ENCODE measurements at regions not wholly inside any gene's neighbourhood (a gene's known extent, or its start where the extent isn't known, plus 50 kb on each side); places are given as distances from the start of the nearest gene placed in this dataset.

- peaks cover 46% of the 10 kb centered on the region for H3K36me3 Mint-ChIP-seq
- peaks cover 21% of the 10 kb centered on the region for H3K4me1 Mint-ChIP-seq
- no peaks in the 10 kb centered on the region for H3K9me3 Mint-ChIP-seq
- H3K27me3 Mint-ChIP-seq, result no peaks in the 10 kb centered on the region
- DNase-seq, result peak; percentile 80
- no peak overlapping the region for H3K27ac Mint-ChIP-seq
- CTCF ChIA-PET, result no interaction called here
- no peak overlapping the region for H3K4me3 Mint-ChIP-seq
Measured at GRCh38 chr13:73708393-73708985, 425.7 kb downstream of the KLF12 start.

GRCh38 chr13:73704587-73704986, 429.6 kb downstream of the KLF12 start:
- Mint-ChIP-seq H3K27me3 (no peaks in the 10 kb centered on the region), H3K36me3 (peaks cover 24% of the 10 kb centered on the region), H3K27ac (no peak overlapping the region), H3K9me3 (peaks cover under 1% of the 10 kb centered on the region), H3K4me3 (no peak overlapping the region), H3K4me1 (peaks cover 42% of the 10 kb centered on the region)
- CTCF ChIA-PET, result interaction anchor here (1.9 kb wide), 1 partner anchor 475 kb away, joined by 6 read pairs; no protein-coding TSS in a partner anchor
- DNase-seq, result no peak

GRCh38 chr13:73703606-73704005, 430.6 kb downstream of the KLF12 start:
- DNase-seq, result no peak
- Mint-ChIP-seq H3K27me3 (no peaks in the 10 kb centered on the region), H3K4me3 (no peak overlapping the region), H3K27ac (peak overlapping the region; percentile 64), H3K36me3 (peaks cover 26% of the 10 kb centered on the region), H3K9me3 (peaks cover 3% of the 10 kb centered on the region), H3K4me1 (peaks cover 47% of the 10 kb centered on the region)
- CTCF ChIA-PET, result interaction anchor here (1.9 kb wide), 1 partner anchor 474 kb away, joined by 6 read pairs; no protein-coding TSS in a partner anchor

- Mint-ChIP-seq H3K36me3 (peaks cover 28% of the 10 kb centered on the region), H3K4me3 (peak overlapping the region; percentile 69), H3K4me1 (peaks cover 55% of the 10 kb centered on the region), H3K27me3 (no peaks in the 10 kb centered on the region), H3K27ac (peak overlapping the region; percentile 98), H3K9me3 (peaks cover 4% of the 10 kb centered on the region)
- peak; percentile 70 for DNase-seq
- CTCF ChIA-PET, result interaction anchor here (1.2 to 1.9 kb wide), 2 partner anchors 9 to 473 kb away, joined by 5 to 6 read pairs; no protein-coding TSS in a partner anchor
Measured at GRCh38 chr13:73702419-73703071, 431.7 kb downstream of the KLF12 start.

- CTCF ChIA-PET, result no interaction called here
- H3K27me3 Mint-ChIP-seq, result no peaks in the 10 kb centered on the region
- peak overlapping the region; percentile 98 for H3K27ac Mint-ChIP-seq
- H3K4me1 Mint-ChIP-seq, result peaks cover 59% of the 10 kb centered on the region
- peaks cover 4% of the 10 kb centered on the region for H3K9me3 Mint-ChIP-seq
- no peak for DNase-seq
- H3K36me3 Mint-ChIP-seq, result peaks cover 36% of the 10 kb centered on the region
- no peak overlapping the region for H3K4me3 Mint-ChIP-seq
Measured at GRCh38 chr13:73701160-73701559, 433.0 kb downstream of the KLF12 start.

GRCh38 chr13:73698859-73699258, 435.3 kb downstream of the KLF12 start:
- peaks cover 4% of the 10 kb centered on the region for H3K9me3 Mint-ChIP-seq
- DNase-seq, result no peak
- CTCF ChIA-PET, result no interaction called here
- peaks cover 51% of the 10 kb centered on the region for H3K36me3 Mint-ChIP-seq
- H3K27ac Mint-ChIP-seq, result peak overlapping the region; percentile 3
- H3K4me1 Mint-ChIP-seq, result peaks cover 51% of the 10 kb centered on the region
- H3K4me3 Mint-ChIP-seq, result no peak overlapping the region
- H3K27me3 Mint-ChIP-seq, result no peaks in the 10 kb centered on the region

- CTCF ChIA-PET, result interaction anchor here (1.0 kb wide), 1 partner anchor 10 kb away, joined by 3 read pairs; no protein-coding TSS in a partner anchor
- H3K36me3 Mint-ChIP-seq, result peaks cover 60% of the 10 kb centered on the region
- H3K9me3 Mint-ChIP-seq, result peaks cover 4% of the 10 kb centered on the region
- DNase-seq, result no peak
- H3K4me1 Mint-ChIP-seq, result peaks cover 35% of the 10 kb centered on the region
- no peak overlapping the region for H3K27ac Mint-ChIP-seq
- H3K4me3 Mint-ChIP-seq, result no peak overlapping the region
- H3K27me3 Mint-ChIP-seq, result no peaks in the 10 kb centered on the region
Measured at GRCh38 chr13:73697166-73697565, 437.0 kb downstream of the KLF12 start.

GRCh38 chr13:73696713-73697112, 437.5 kb downstream of the KLF12 start:
- CTCF ChIA-PET, result no interaction called here
- Mint-ChIP-seq H3K4me1 (peaks cover 30% of the 10 kb centered on the region), H3K9me3 (peaks cover 4% of the 10 kb centered on the region), H3K36me3 (peaks cover 64% of the 10 kb centered on the region), H3K27ac (no peak overlapping the region), H3K4me3 (no peak overlapping the region), H3K27me3 (no peaks in the 10 kb centered on the region)
- DNase-seq, result no peak

GRCh38 chr13:73696271-73696670, 437.9 kb downstream of the KLF12 start:
- no peak for DNase-seq
- Mint-ChIP-seq H3K4me1 (peaks cover 28% of the 10 kb centered on the region), H3K27me3 (no peaks in the 10 kb centered on the region), H3K9me3 (peaks cover 4% of the 10 kb centered on the region), H3K27ac (no peak overlapping the region), H3K4me3 (no peak overlapping the region), H3K36me3 (peaks cover 64% of the 10 kb centered on the region)
- CTCF ChIA-PET, result no interaction called here

GRCh38 chr13:73695325-73695724, 438.9 kb downstream of the KLF12 start:
- peaks cover 68% of the 10 kb centered on the region for H3K36me3 Mint-ChIP-seq
- H3K9me3 Mint-ChIP-seq, result peaks cover 4% of the 10 kb centered on the region
- CTCF ChIA-PET, result no interaction called here
- H3K4me3 Mint-ChIP-seq, result no peak overlapping the region
- no peak for DNase-seq
- H3K27me3 Mint-ChIP-seq, result no peaks in the 10 kb centered on the region
- H3K27ac Mint-ChIP-seq, result no peak overlapping the region
- peaks cover 24% of the 10 kb centered on the region for H3K4me1 Mint-ChIP-seq

- Mint-ChIP-seq H3K9me3 (peaks cover 1% of the 10 kb centered on the region), H3K36me3 (peaks cover 71% of the 10 kb centered on the region), H3K27me3 (no peaks in the 10 kb centered on the region), H3K4me1 (peaks cover 11% of the 10 kb centered on the region), H3K4me3 (no peak overlapping the region), H3K27ac (no peak overlapping the region)
- CTCF ChIA-PET, result no interaction called here
- no peak for DNase-seq
Measured at GRCh38 chr13:73693215-73693614, 441.0 kb downstream of the KLF12 start.

GRCh38 chr13:73691891-73692290, 442.3 kb downstream of the KLF12 start:
- Mint-ChIP-seq H3K9me3 (no peaks in the 10 kb centered on the region), H3K4me1 (peaks cover 4% of the 10 kb centered on the region), H3K27ac (no peak overlapping the region), H3K27me3 (no peaks in the 10 kb centered on the region), H3K4me3 (no peak overlapping the region), H3K36me3 (peaks cover 71% of the 10 kb centered on the region)
- DNase-seq, result no peak
- CTCF ChIA-PET, result no interaction called here

- Mint-ChIP-seq H3K9me3 (no peaks in the 10 kb centered on the region), H3K4me3 (no peak overlapping the region), H3K27ac (no peak overlapping the region), H3K27me3 (no peaks in the 10 kb centered on the region), H3K36me3 (peaks cover 46% of the 10 kb centered on the region), H3K4me1 (peaks cover 4% of the 10 kb centered on the region)
- CTCF ChIA-PET, result no interaction called here
- DNase-seq, result no peak
Measured at GRCh38 chr13:73687929-73688328, 446.3 kb downstream of the KLF12 start.

GRCh38 chr13:73687087-73687486, 447.1 kb downstream of the KLF12 start:
- CTCF ChIA-PET, result no interaction called here
- H3K27me3 Mint-ChIP-seq, result no peaks in the 10 kb centered on the region
- peaks cover 4% of the 10 kb centered on the region for H3K4me1 Mint-ChIP-seq
- H3K36me3 Mint-ChIP-seq, result peaks cover 43% of the 10 kb centered on the region
- no peak overlapping the region for H3K27ac Mint-ChIP-seq
- H3K9me3 Mint-ChIP-seq, result no peaks in the 10 kb centered on the region
- no peak overlapping the region for H3K4me3 Mint-ChIP-seq
- no peak for DNase-seq

GRCh38 chr13:73684750-73685149, 449.5 kb downstream of the KLF12 start:
- no peak overlapping the region for H3K4me3 Mint-ChIP-seq
- H3K9me3 Mint-ChIP-seq, result no peaks in the 10 kb centered on the region
- no peak overlapping the region for H3K27ac Mint-ChIP-seq
- CTCF ChIA-PET, result no interaction called here
- H3K27me3 Mint-ChIP-seq, result no peaks in the 10 kb centered on the region
- peaks cover 32% of the 10 kb centered on the region for H3K36me3 Mint-ChIP-seq
- H3K4me1 Mint-ChIP-seq, result peaks cover 4% of the 10 kb centered on the region
- DNase-seq, result no peak

All from activated naive CD4-positive, alpha-beta T cell treated with anti-CD3 and anti-CD28 coated beads, Interleukin-2, amount 10 ng/mL, durations not matched to agents 7 days and 5 days (primary cell).